HCT116 (cell line): ENCODE measurements at regions not wholly inside any gene's neighbourhood (a gene's known extent, or its start where the extent isn't known, plus 50 kb on each side); places are given as distances from the start of the nearest gene placed in this dataset.

ENCODE experiments used
- CTCF ChIP-seq, 3 experiments: fragments of 200-600 bp in 1 of 3; sonication (generic) in 1 of 3; IDR thresholded peaks in 2 of 3; conservative IDR thresholded peaks in 1 of 3; 2 replicates each; pipeline ENCODE4 v1.5.1; 2012 to 2017; ENCODE audit warnings: low read depth in 2 of 3, low read length in 2 of 3, antibody characterized with exemption in 1 of 3, borderline replicate concordance in 1 of 3, control low read depth in 1 of 3, mild to moderate bottlenecking in 1 of 3, mixed read lengths in 1 of 3, mixed run types in 1 of 3, moderate library complexity in 1 of 3; ENCODE audit not compliant: insufficient read depth in 1 of 3
- JUND ChIP-seq: IDR thresholded peaks from 2 replicates; pipeline ENCODE4 v1.6.1; 2012
- MAX ChIP-seq: IDR thresholded peaks from 2 replicates; pipeline ENCODE4 v1.6.1; 2012
- POLR2A ChIP-seq: IDR thresholded peaks from 2 replicates; pipeline ENCODE4 v1.7.0; 2011; ENCODE audit warnings: borderline replicate concordance; ENCODE audit not compliant: insufficient read depth, insufficient read length; ENCODE audit errors: extremely low read depth
- SRF ChIP-seq: IDR thresholded peaks from 2 replicates; pipeline ENCODE4 v1.6.1; 2012; ENCODE audit warnings: low read depth
- ZNF274 ChIP-seq: fragments of 200-500 bp; sonication (Bioruptor generic); IDR thresholded peaks from 2 replicates; pipeline ENCODE4 v1.6.1; 2014; ENCODE audit warnings: mild to moderate bottlenecking, low read depth, low read length, inconsistent platforms

GRCh38 chr20:51219544-51219943 lies 196.6 kb upstream of the KCNG1 start:
- TF ChIP-seq JUND (no peak), CTCF (IDR thresholded peaks at IDR 0.05 in 2 of 3, conservative IDR thresholded peaks at IDR 0.05 in 1 of 3; ENCODE audit: borderline replicate concordance in 1 of 3, insufficient read depth in 1 of 3, low read depth in 2 of 3, low read length in 2 of 3) (no peak), MAX (no peak), POLR2A (no peak), SRF (no peak), ZNF274 (no peak)
